ENCODE measurements at regions not wholly inside any gene's neighbourhood (a gene's known extent, or its start where the extent isn't known, plus 50 kb on each side); places are given as distances from the start of the nearest gene placed in this dataset.
A peak's percentile ranks its signal among the peaks of the same experiment; 100 is the strongest.

DNA sequence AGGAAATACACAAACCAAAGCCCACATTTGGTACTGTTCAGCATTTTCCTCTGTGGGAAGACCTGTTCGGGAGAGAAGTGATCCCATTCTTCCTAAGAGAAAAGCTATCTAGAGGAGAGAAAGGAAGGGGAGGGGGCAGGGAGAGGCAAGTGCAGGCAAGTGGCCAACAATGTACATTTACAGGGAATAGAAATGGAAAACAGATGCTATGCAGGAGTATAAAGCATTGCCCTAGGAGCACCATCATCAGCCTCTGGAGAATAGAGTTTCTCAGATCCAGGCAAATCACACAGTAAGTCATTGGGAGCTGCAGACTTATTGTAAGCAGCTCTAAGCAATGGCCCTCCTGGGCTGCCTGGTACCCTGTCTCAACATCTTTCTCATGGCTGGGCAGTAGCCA is 424.4 kb upstream of the AUTS2 start:
- Histone ChIP-seq H3K4me3 (no peak overlapping the region), H3K27me3 (no peaks in the 10 kb centered on the region), H3K27ac (no peak overlapping the region), H3K36me3 (no peaks in the 10 kb centered on the region), H3K4me1 (no peaks in the 10 kb centered on the region), H3K9me3 (no peaks in the 10 kb centered on the region)
- TF ChIP-seq POLR2A (IDR thresholded peaks at IDR 0.05) (no peak), CTCF (IDR thresholded peaks at IDR 0.05 in 4 of 5, conservative IDR thresholded peaks at IDR 0.05 in 1 of 5) (no peak)
- in situ Hi-C loops (cut with MboI; ENCODE audit: low sequenced_read_pairs in 4 of 4) = no loop called here
- intact Hi-C loops (cut with DNase I; ENCODE audit: low total_unique reads) = no loop called here
- ATAC-seq = no peak
- no peak for DNase-seq

DNA sequence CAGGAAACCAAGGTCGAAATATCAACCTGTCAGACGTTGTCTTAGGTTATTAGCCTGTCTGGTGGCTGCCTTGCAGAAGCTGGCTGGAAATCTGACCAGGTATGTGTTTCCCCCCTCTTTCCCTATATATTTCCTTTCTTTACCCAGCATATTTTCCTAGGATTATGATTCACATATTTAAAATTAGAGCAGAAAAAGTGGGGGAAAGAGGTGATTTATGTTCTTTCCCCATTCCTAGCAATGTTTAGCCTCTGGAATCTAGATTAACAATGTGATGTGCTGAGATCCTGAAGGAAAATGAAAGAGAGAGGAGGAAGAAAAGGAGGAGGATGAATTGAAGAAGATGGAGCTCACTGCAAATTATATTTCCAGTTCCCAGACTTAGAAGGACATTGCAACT is 421.4 kb upstream of the AUTS2 start:
- no peak for ATAC-seq
- TF ChIP-seq CTCF (IDR thresholded peaks at IDR 0.05 in 4 of 5, conservative IDR thresholded peaks at IDR 0.05 in 1 of 5) = no peak
- TF ChIP-seq POLR2A (IDR thresholded peaks at IDR 0.05) = no peak
- no peaks in the 10 kb centered on the region for H3K27me3 ChIP-seq
- intact Hi-C loops (cut with DNase I; ENCODE audit: low total_unique reads) (no loop called here), in situ Hi-C loops (cut with MboI; ENCODE audit: low sequenced_read_pairs in 4 of 4) (no loop called here)
- no peak overlapping the region for H3K4me3 ChIP-seq
- no peak for DNase-seq
- no peaks in the 10 kb centered on the region for H3K9me3 ChIP-seq
- H3K36me3 ChIP-seq = no peaks in the 10 kb centered on the region
- H3K4me1 ChIP-seq = no peaks in the 10 kb centered on the region
- H3K27ac ChIP-seq = no peak overlapping the region

GRCh38 chr7:69177461-69177861 is 420.8 kb upstream of the AUTS2 start:
- Histone ChIP-seq H3K9me3 (no peaks in the 10 kb centered on the region), H3K4me1 (no peaks in the 10 kb centered on the region), H3K4me3 (no peak overlapping the region), H3K36me3 (no peaks in the 10 kb centered on the region), H3K27me3 (no peaks in the 10 kb centered on the region), H3K27ac (peak overlapping the region in 1 of 4 donors; percentile 18)
- TF ChIP-seq POLR2A (IDR thresholded peaks at IDR 0.05) = no peak
- TF ChIP-seq CTCF (IDR thresholded peaks at IDR 0.05 in 4 of 5, conservative IDR thresholded peaks at IDR 0.05 in 1 of 5) = no peak
- intact Hi-C loops (cut with DNase I; ENCODE audit: low total_unique reads) (no loop called here), in situ Hi-C loops (cut with MboI; ENCODE audit: low sequenced_read_pairs in 4 of 4) (no loop called here)
- ATAC-seq (peak; percentile 55 to 65), DNase-seq (peak; percentile 34 to 47)

DNA sequence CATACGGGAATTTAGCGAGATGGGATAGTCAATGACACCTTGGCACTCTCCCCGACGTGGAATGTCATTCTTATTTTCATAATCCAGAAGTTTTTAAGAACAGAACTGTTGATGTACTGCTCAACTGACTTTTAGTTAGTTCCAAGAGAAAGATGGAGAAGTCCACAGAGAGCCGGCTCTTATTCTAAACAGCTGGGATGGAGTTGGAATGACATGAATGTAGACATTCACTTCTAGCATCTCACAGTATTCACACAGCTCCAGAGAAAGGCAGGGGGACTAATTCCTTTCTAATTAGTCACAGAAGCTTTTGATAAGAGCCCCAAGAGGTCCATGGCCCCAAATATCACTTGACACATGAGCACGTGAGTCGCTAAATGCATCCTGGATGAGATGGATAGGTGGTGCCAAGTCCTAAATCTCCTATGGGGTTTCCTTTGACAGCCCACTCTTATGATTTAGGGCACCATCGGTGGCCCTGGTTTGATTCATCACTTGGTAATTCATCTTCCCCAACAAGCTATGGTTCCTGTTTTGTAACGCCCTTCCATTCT is 420.3 kb upstream of the AUTS2 start:
- no peaks in the 10 kb centered on the region for H3K36me3 ChIP-seq
- peak in 1 of 2 donors; percentile 26 for DNase-seq
- H3K27me3 ChIP-seq = no peaks in the 10 kb centered on the region
- intact Hi-C loops (cut with DNase I; ENCODE audit: low total_unique reads) = no loop called here
- no peak for TF ChIP-seq POLR2A (IDR thresholded peaks at IDR 0.05)
- TF ChIP-seq CTCF (IDR thresholded peaks at IDR 0.05 in 4 of 5, conservative IDR thresholded peaks at IDR 0.05 in 1 of 5) = no peak
- peak overlapping the region in 1 of 4 donors; percentile 18 for H3K27ac ChIP-seq
- no peaks in the 10 kb centered on the region for H3K4me1 ChIP-seq
- no peak overlapping the region for H3K4me3 ChIP-seq
- H3K9me3 ChIP-seq = no peaks in the 10 kb centered on the region
- ATAC-seq = peak; percentile 35 to 64
- in situ Hi-C loops (cut with MboI; ENCODE audit: low sequenced_read_pairs in 4 of 4) = no loop called here

- intact Hi-C loops (cut with DNase I; ENCODE audit: low total_unique reads) (no loop called here), in situ Hi-C loops (cut with MboI; ENCODE audit: low sequenced_read_pairs in 4 of 4) (no loop called here)
- H3K4me1 ChIP-seq = no peaks in the 10 kb centered on the region
- no peak for TF ChIP-seq POLR2A (IDR thresholded peaks at IDR 0.05)
- no peak for TF ChIP-seq CTCF (IDR thresholded peaks at IDR 0.05 in 4 of 5, conservative IDR thresholded peaks at IDR 0.05 in 1 of 5)
- ATAC-seq (no peak), DNase-seq (no peak)
- no peaks in the 10 kb centered on the region for H3K9me3 ChIP-seq
- H3K4me3 ChIP-seq = no peak overlapping the region
- no peak overlapping the region for H3K27ac ChIP-seq
- H3K36me3 ChIP-seq = no peaks in the 10 kb centered on the region
- H3K27me3 ChIP-seq = no peaks in the 10 kb centered on the region
These were observed 417.6 kb upstream of the AUTS2 start for GRCh38 chr7:69180662-69181061.

Measured in gastrocnemius medialis (tissue), 4 donors.